ENCODE measurements at regions not wholly inside any gene's neighbourhood (a gene's known extent, or its start where the extent isn't known, plus 50 kb on each side); places are given as distances from the start of the nearest gene placed in this dataset.

DNA sequence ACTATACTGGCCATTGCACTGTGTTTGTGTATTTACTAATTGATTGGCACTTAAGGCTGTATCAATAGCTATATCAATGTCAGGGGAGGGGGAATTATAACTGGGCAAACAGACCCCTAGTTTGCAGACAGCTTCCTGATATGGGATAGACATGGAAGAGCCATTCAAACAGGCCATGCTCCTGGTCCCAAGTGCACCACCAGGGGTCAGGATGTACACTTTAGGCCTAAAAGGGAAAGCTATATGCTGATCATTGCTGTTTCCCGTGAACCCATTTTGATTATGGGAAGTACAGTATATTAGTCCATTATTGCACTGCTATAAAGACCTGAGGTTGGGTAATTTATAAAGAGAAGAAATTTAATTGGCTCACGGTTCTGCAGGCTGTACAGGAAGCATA, 124.9 kb upstream of the BACE2 start:
- no peak for ATAC-seq
- no peaks in the 10 kb centered on the region for H3K36me3 ChIP-seq
- DNase-seq, result no peak
- H3K4me3 ChIP-seq, result no peak overlapping the region
- H3K9me3 ChIP-seq, result no peaks in the 10 kb centered on the region
- 75 to 87% (median 80%) methylated on average over 2 of the region's 2 CpGs for WGBS, 4 donors
- no peak for TF ChIP-seq POLR2A (IDR thresholded peaks at IDR 0.05)
- TF ChIP-seq, protein P1, sequence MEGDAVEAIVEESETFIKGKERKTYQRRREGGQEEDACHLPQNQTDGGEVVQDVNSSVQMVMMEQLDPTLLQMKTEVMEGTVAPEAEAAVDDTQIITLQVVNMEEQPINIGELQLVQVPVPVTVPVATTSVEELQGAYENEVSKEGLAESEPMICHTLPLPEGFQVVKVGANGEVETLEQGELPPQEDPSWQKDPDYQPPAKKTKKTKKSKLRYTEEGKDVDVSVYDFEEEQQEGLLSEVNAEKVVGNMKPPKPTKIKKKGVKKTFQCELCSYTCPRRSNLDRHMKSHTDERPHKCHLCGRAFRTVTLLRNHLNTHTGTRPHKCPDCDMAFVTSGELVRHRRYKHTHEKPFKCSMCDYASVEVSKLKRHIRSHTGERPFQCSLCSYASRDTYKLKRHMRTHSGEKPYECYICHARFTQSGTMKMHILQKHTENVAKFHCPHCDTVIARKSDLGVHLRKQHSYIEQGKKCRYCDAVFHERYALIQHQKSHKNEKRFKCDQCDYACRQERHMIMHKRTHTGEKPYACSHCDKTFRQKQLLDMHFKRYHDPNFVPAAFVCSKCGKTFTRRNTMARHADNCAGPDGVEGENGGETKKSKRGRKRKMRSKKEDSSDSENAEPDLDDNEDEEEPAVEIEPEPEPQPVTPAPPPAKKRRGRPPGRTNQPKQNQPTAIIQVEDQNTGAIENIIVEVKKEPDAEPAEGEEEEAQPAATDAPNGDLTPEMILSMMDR (IDR thresholded peaks at IDR 0.05), result peak in 2 of 12 donors; percentile 11 to 14
- H3K4me1 ChIP-seq, result no peaks in the 10 kb centered on the region
- peaks cover 0 to 16% (median 0%) of the 10 kb centered on the region in 9 donors for H3K27me3 ChIP-seq
- no peak overlapping the region for H3K27ac ChIP-seq
- intact Hi-C loops (cut with DNase I), result loop anchor here in 1 of 10 donors (10.0 kb wide), 1 partner anchor 198 kb away; the partner anchor contains the start of gene DSCAM

DNA sequence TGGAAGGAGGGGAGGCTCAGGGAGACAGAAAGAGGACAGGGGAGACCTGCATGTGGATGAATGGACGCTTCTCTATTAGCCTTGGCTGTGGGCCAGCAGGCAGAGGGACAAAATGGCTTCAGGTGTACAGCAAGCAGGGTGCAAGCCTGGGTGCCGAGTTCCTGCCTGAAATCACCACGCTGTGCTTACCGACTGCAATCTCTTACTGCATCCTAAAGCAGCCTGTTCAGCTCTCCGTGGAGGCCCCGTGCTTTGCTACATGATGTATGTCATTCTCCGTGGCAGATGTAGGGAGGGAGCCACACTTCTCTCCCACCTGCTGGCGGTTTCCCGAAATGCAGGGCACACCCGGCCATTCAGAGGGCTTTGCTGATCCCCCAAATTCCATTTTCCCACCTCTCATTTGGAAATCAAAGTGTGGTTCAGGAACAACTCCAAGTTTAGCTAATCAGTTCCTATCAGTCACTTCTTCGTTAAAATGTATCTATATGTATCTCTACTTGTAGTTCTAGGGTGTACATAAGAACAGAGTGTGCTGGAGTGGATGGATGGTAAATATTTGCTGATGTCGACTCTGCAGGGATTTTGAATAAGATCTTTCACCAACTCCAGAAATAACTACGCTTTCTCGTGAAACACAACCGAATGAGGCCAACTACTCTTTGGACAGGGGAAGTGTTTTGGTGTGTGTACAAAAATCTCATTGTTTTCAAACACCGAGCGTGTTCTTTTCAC, 122.3 kb upstream of the BACE2 start:
- no peak for TF ChIP-seq POLR2A (IDR thresholded peaks at IDR 0.05)
- TF ChIP-seq, protein P1 (IDR thresholded peaks at IDR 0.05), result peak in 11 of 12 donors; percentile 17 to 41 (median 33)
- H3K4me1 ChIP-seq, result no peaks in the 10 kb centered on the region
- intact Hi-C loops (cut with DNase I), result loop anchor here in 1 of 10 donors (10.0 kb wide), 1 partner anchor 201 kb away; the partner anchor contains the start of gene DSCAM
- H3K4me3 ChIP-seq, result no peak overlapping the region
- no peaks in the 10 kb centered on the region for H3K9me3 ChIP-seq
- no peaks in the 10 kb centered on the region for H3K36me3 ChIP-seq
- no peak for DNase-seq
- H3K27me3 ChIP-seq, result peaks cover 0 to 16% (median 0%) of the 10 kb centered on the region in 9 donors
- ATAC-seq, result peak in 3 of 4 donors; percentile 20 to 56 (median 41)
- 40 to 53% (median 45%) methylated on average over 17 of the region's 17 CpGs for WGBS, 4 donors
- no peak overlapping the region for H3K27ac ChIP-seq

DNA sequence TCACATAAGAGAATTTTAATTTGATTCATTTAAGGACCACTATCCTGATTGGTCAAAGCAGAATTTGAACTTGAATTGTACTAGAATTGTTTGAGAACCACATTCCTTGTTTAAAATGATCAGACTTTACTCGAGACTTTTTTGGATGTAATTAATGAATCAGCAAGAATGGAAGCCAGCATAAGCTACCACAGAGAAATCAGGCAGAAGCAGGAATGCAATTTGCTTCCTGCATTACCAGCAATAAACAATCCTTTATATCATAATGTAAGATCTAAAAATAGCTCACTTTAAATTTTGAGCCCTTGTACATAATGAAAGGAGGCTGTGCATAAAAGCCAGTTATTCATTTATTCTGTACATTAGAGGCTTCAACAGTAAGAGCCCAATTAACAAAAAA, 119.8 kb upstream of the BACE2 start:
- Histone ChIP-seq H3K4me1 (no peaks in the 10 kb centered on the region), H3K27me3 (peaks cover 0 to 16% (median 0%) of the 10 kb centered on the region in 9 donors), H3K27ac (no peak overlapping the region), H3K4me3 (no peak overlapping the region), H3K36me3 (no peaks in the 10 kb centered on the region), H3K9me3 (no peaks in the 10 kb centered on the region)
- intact Hi-C loops (cut with DNase I), result loop anchor here in 1 of 10 donors (10.0 kb wide), 1 partner anchor 203 kb away; the partner anchor contains the start of gene DSCAM
- no peak for ATAC-seq
- 31 to 45% (median 35%) methylated on average over 1 of the region's 1 CpG for WGBS, 4 donors
- TF ChIP-seq, protein P1 (IDR thresholded peaks at IDR 0.05), result no peak
- no peak for TF ChIP-seq POLR2A (IDR thresholded peaks at IDR 0.05)
- no peak for DNase-seq

DNA sequence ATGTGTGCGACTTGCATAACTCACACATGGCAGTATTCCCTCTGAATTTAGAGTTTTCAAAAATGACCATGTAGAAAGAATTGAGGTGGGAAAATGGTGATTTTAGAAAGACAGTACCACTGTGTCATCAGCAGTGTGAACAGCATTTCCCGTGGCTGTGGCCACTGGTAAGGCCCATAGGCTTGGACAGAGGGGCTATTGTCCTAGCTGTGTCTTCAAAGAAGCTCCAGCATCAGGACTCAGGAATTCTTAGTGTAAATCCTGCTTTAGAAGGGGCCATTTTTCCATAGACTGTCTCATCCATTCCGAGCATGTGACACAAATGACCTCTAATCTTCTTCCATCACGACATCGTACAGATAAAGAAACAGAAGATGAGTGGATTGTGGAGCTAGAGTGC, 119.3 kb upstream of the BACE2 start:
- WGBS, 4 donors, result 73 to 80% (median 75%) methylated on average over 5 of the region's 5 CpGs
- Histone ChIP-seq H3K4me3 (no peak overlapping the region), H3K27ac (no peak overlapping the region), H3K9me3 (no peaks in the 10 kb centered on the region), H3K27me3 (peaks cover 0 to 16% (median 0%) of the 10 kb centered on the region in 9 donors), H3K4me1 (no peaks in the 10 kb centered on the region), H3K36me3 (no peaks in the 10 kb centered on the region)
- ATAC-seq, result no peak
- TF ChIP-seq POLR2A (IDR thresholded peaks at IDR 0.05), result no peak
- intact Hi-C loops (cut with DNase I), result loop anchor here in 1 of 10 donors (10.0 kb wide), 1 partner anchor 204 kb away; the partner anchor contains the start of gene DSCAM
- DNase-seq, result no peak
